IMR-90 (cell line): ENCODE measurements at regions not wholly inside any gene's neighbourhood (a gene's known extent, or its start where the extent isn't known, plus 50 kb on each side); places are given as distances from the start of the nearest gene placed in this dataset.

Experiments used
- CEBPB ChIP-seq: IDR thresholded peaks from 2 replicates; pipeline ENCODE4 v1.6.1; 2012; ENCODE audit warnings: low read depth, low read length, improper control_type of control experiment
- CHD1 ChIP-seq: IDR thresholded peaks from 2 replicates; pipeline ENCODE4 v1.6.1; 2012; ENCODE audit warnings: low read depth, low read length, improper control_type of control experiment
- CTCF ChIP-seq: conservative IDR thresholded peaks from 2 replicates; pipeline ENCODE4 v1.5.1; 2012; ENCODE audit warnings: mild to moderate bottlenecking, low read depth, low read length, improper control_type of control experiment
- MAFK ChIP-seq: IDR thresholded peaks from 2 replicates; pipeline ENCODE4 v1.6.1; 2012; ENCODE audit warnings: low read depth, low read length, improper control_type of control experiment
- MAZ ChIP-seq: IDR thresholded peaks from 2 replicates; pipeline ENCODE4 v1.6.1; 2012; ENCODE audit warnings: low read depth, mild to moderate bottlenecking, low read length, improper control_type of control experiment, moderate library complexity, borderline replicate concordance
- MXI1 ChIP-seq: IDR thresholded peaks from 2 replicates; pipeline ENCODE4 v1.6.1; 2012; ENCODE audit warnings: low read depth, mild to moderate bottlenecking, low read length, moderate library complexity, borderline replicate concordance
- NFE2L2 ChIP-seq: fragments of 150-350 bp; IDR thresholded peaks from 2 replicates; pipeline ENCODE4 v1.6.1; 2016; ENCODE audit warnings: low read depth, mild to moderate bottlenecking, low read length
- POLR2A ChIP-seq: IDR thresholded peaks from 2 replicates; pipeline ENCODE4 v1.6.1; 2012; ENCODE audit warnings: mild to moderate bottlenecking, low read depth, low read length
- RAD21 ChIP-seq: IDR thresholded peaks from 2 replicates; pipeline ENCODE4 v1.6.1; 2012; ENCODE audit warnings: low read length, improper control_type of control experiment
- RFX5 ChIP-seq: IDR thresholded peaks from 2 replicates; pipeline ENCODE4 v1.8.0; 2012; ENCODE audit warnings: low read depth, mild to moderate bottlenecking, low read length, moderate library complexity
- SMC3 ChIP-seq: fragments of 150-350 bp; IDR thresholded peaks from 2 replicates; pipeline ENCODE4 v1.6.1; 2016; ENCODE audit warnings: low read depth, mild to moderate bottlenecking, antibody characterized with exemption, low read length, moderate library complexity

GRCh38 chr4:60485276-60485675, 714.9 kb upstream of the ADGRL3 start:
- TF ChIP-seq CTCF (no peak), MAFK (no peak), POLR2A (no peak), RAD21 (no peak), MAZ (no peak), MXI1 (no peak), NFE2L2 (no peak), RFX5 (no peak), CHD1 (no peak), SMC3 (no peak), CEBPB (no peak)
